ENCODE measurements at regions not wholly inside any gene's neighbourhood (a gene's known extent, or its start where the extent isn't known, plus 50 kb on each side); places are given as distances from the start of the nearest gene placed in this dataset.
"Not testable (repeated sequence)": the region's sequence is repeated elsewhere in the genome, so short reads cannot be mapped to it uniquely, and the experiment has no call there.

GRCh38 chr6:159627939-159628338, 65.1 kb downstream of the SOD2 start:
- H3K4me2 ChIP-seq = no peak overlapping the region
- no peaks in the 10 kb centered on the region for H3K79me2 ChIP-seq
- TF ChIP-seq EZH2phosphoT487 (IDR thresholded peaks at IDR 0.05; ENCODE audit: low read depth, severe bottlenecking, unreplicated experiment) = no peak
- TF ChIP-seq EZH2 (IDR thresholded peaks at IDR 0.05; ENCODE audit: borderline replicate concordance) = no peak
- no peak for TF ChIP-seq CTCF (IDR thresholded peaks at IDR 0.05; ENCODE audit: poor library complexity)
- H3K4me3 ChIP-seq = no peak overlapping the region
- no peaks in the 10 kb centered on the region for H3K36me3 ChIP-seq (replicated peaks; ENCODE audit: insufficient read depth, low read depth)
- H3K9me3 ChIP-seq (ENCODE audit: low read depth) = no peaks in the 10 kb centered on the region
- no peaks in the 10 kb centered on the region for H3K4me1 ChIP-seq (ENCODE audit: insufficient read depth)
- H2AFZ ChIP-seq = no peak overlapping the region
- no peaks in the 10 kb centered on the region for H4K20me1 ChIP-seq (ENCODE audit: insufficient read depth, poor library complexity, severe bottlenecking)
- no peak for DNase-seq (ENCODE audit: low spot score)
- no peaks in the 10 kb centered on the region for H3K27me3 ChIP-seq
- no peaks in the 10 kb centered on the region for H3K9me2 ChIP-seq (replicated peaks; ENCODE audit: insufficient read depth)
- H3K27ac ChIP-seq = no peak overlapping the region
- WGBS (ENCODE audit: low lambda C conversion rate, missing lambda C conversion rate) = 93% methylated on average over 2 of the region's 2 CpGs

GRCh38 chr6:159626506-159626905, 66.5 kb downstream of the SOD2 start:
- not testable (repeated sequence) for H3K9me3 ChIP-seq (ENCODE audit: low read depth); H3K36me3 ChIP-seq (replicated peaks; ENCODE audit: insufficient read depth, low read depth); H2AFZ ChIP-seq; H3K9me2 ChIP-seq (replicated peaks; ENCODE audit: insufficient read depth); H3K4me1 ChIP-seq (ENCODE audit: insufficient read depth); H3K27me3 ChIP-seq; H3K4me3 ChIP-seq; DNase-seq (ENCODE audit: low spot score); H3K79me2 ChIP-seq; H4K20me1 ChIP-seq (ENCODE audit: insufficient read depth, poor library complexity, severe bottlenecking); H3K4me2 ChIP-seq; H3K27ac ChIP-seq
- WGBS (ENCODE audit: low lambda C conversion rate, missing lambda C conversion rate) = 93% methylated on average over 5 of the region's 5 CpGs

- Histone ChIP-seq H3K9me2 (replicated peaks; ENCODE audit: insufficient read depth) (no peaks in the 10 kb centered on the region), H4K20me1 (ENCODE audit: insufficient read depth, poor library complexity, severe bottlenecking) (no peaks in the 10 kb centered on the region), H2AFZ (no peak overlapping the region), H3K9me3 (ENCODE audit: low read depth) (no peaks in the 10 kb centered on the region), H3K27me3 (no peaks in the 10 kb centered on the region), H3K27ac (no peak overlapping the region), H3K36me3 (replicated peaks; ENCODE audit: insufficient read depth, low read depth) (no peaks in the 10 kb centered on the region), H3K79me2 (no peaks in the 10 kb centered on the region), H3K4me3 (no peak overlapping the region), H3K4me2 (no peak overlapping the region), H3K4me1 (ENCODE audit: insufficient read depth) (no peaks in the 10 kb centered on the region)
- DNase-seq (ENCODE audit: low spot score) = no peak
- TF ChIP-seq CTCF (IDR thresholded peaks at IDR 0.05; ENCODE audit: poor library complexity) (no peak), EZH2 (IDR thresholded peaks at IDR 0.05; ENCODE audit: borderline replicate concordance) (no peak), EZH2phosphoT487 (IDR thresholded peaks at IDR 0.05; ENCODE audit: low read depth, severe bottlenecking, unreplicated experiment) (no peak)
- 94% methylated on average over 5 of the region's 5 CpGs for WGBS (ENCODE audit: low lambda C conversion rate, missing lambda C conversion rate)
Measured at GRCh38 chr6:159623156-159623555, 69.9 kb downstream of the SOD2 start.

- no peaks in the 10 kb centered on the region for H3K79me2 ChIP-seq
- H3K36me3 ChIP-seq (replicated peaks; ENCODE audit: insufficient read depth, low read depth) = no peaks in the 10 kb centered on the region
- no peak overlapping the region for H2AFZ ChIP-seq
- H3K4me2 ChIP-seq = no peak overlapping the region
- no peaks in the 10 kb centered on the region for H3K9me2 ChIP-seq (replicated peaks; ENCODE audit: insufficient read depth)
- no peaks in the 10 kb centered on the region for H3K9me3 ChIP-seq (ENCODE audit: low read depth)
- H3K4me3 ChIP-seq = no peak overlapping the region
- no peaks in the 10 kb centered on the region for H3K27me3 ChIP-seq
- H4K20me1 ChIP-seq (ENCODE audit: insufficient read depth, poor library complexity, severe bottlenecking) = no peaks in the 10 kb centered on the region
- no peak overlapping the region for H3K27ac ChIP-seq
- 90% methylated on average over 1 of the region's 1 CpG for WGBS (ENCODE audit: low lambda C conversion rate, missing lambda C conversion rate)
- TF ChIP-seq EZH2phosphoT487 (IDR thresholded peaks at IDR 0.05; ENCODE audit: low read depth, severe bottlenecking, unreplicated experiment) (no peak), EZH2 (IDR thresholded peaks at IDR 0.05; ENCODE audit: borderline replicate concordance) (no peak), CTCF (IDR thresholded peaks at IDR 0.05; ENCODE audit: poor library complexity) (no peak)
- DNase-seq (ENCODE audit: low spot score) = no peak
- H3K4me1 ChIP-seq (ENCODE audit: insufficient read depth) = no peaks in the 10 kb centered on the region
Measured at GRCh38 chr6:159620947-159621346, 72.1 kb downstream of the SOD2 start.

Measured in hepatocyte (in vitro differentiated cells).